ENCODE measurements at regions not wholly inside any gene's neighbourhood (a gene's known extent, or its start where the extent isn't known, plus 50 kb on each side); places are given as distances from the start of the nearest gene placed in this dataset.

DNA sequence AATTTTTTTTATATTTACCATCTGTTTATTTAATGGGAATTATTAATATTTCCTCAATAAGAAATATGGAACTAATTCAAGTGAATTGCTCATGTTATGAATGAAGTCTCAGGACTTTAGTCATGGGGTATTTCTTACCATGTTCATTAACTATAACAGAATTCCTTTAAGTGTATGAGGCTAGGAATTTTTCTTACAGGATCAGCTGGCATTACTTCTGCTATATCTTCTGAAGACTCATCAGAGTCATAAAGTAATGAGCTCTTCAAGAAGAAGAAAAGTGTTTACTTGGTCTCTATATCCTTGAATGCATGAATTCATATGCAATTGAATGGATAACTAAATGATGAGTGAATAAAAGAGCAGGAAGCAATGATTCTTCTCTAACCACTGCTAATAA, 486.8 kb upstream of the THBS1 start:
- DNase-seq: no peak

DNA sequence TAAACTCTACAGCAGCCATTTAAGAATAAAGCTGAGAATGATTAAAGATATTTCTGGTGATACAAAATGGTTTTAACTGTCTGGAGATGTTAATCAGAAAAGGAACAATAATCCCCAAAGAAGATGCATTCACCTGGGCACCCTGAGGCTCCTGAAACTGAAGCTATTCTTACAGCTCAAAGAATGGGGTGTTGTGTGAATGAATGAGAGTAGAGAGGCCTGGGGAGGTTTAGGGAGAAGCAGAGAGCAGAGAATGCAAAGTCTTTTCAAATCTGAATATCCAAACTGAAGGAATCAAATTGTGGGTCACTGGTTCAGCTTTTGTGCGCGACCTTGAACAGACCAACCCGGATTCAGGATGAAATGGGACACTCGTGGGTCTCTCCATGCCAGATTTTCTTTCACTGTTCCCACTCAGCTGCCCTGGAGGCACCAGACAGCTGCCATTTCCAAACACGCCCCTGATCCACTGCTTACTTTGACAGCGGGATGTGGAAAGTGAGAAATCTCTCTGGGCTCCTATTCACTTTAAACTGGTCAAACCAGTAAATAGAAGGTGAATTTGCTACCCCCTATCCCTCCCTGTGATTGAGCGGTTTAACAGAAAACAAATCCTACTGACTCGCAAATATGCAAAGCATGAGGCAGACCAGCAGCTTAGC, 485.5 kb upstream of the THBS1 start:
- no peak for DNase-seq

DNA sequence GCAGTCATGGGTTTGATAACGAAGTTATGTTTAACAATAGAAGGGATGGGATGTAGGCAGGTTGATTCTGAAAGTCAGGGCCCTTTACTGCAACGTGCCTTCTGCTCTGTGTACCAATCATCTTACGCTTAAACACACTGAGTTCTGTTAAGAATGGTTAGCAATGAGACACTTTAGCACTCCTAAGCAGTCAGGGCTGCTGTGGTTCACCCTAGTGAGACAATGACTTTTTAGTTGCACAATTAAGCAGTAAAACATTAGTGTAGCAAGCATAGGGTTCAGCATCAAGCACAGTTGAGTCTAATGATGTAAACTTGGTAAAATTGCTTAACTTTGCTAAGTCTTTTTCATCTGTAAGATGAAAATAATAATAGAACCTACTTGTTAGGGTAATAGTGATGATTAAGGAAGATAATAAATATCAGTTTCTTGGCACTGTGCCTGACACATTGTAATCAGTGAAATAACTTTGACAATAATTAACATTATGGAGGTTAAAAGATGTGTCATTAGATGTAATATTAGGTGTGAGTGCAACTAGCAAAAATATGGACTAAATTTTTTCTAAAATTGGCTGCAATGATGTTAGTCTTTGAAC, 484.2 kb upstream of the THBS1 start:
- DNase-seq: no peak

- DNase-seq: no peak
These were observed 481.4 kb upstream of the THBS1 start for GRCh38 chr15:39099524-39099923.

GRCh38 chr15:39100106-39100660, 480.7 kb upstream of the THBS1 start:
- no peak for DNase-seq

DNA sequence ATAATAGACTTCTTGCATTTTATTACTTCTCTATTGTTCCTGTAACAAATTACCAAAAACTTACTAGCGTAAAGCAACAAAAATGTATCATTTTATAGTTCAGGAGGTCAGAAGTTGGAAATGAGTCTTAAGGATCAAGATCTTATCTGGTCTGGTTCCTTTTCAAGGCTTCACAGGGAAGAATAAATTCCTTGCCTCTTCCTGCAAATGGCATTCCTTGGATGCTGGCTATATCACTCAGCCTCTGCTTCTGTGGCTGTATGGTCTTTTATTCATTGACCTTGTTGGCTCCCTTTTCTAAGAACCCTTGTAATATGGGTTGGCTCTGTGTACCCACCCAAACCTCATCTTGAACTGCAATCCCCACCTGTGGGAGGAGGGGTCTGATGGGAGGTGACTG, 478.4 kb upstream of the THBS1 start:
- no peak for DNase-seq

DNA sequence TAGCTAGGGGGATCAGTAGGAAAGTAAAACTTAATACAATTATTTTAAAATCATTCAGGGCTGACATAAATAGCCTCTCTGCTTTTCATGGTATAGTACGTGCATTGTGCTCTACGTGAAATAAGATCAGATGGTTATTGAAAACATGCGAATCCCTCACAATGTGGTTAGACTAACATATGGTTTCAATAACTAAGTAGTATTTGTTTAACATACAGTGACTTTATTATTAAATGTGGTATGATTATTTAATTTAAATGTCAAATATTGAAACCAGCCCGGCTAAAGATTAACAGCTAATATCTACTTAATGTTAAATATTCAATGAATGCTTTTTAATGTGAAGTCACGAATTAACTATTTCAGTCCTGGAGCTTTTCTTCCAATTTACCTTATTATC, 473.9 kb upstream of the THBS1 start:
- no peak for DNase-seq

GRCh38 chr15:39108021-39108420, 472.9 kb upstream of the THBS1 start:
- DNase-seq: no peak

DNA sequence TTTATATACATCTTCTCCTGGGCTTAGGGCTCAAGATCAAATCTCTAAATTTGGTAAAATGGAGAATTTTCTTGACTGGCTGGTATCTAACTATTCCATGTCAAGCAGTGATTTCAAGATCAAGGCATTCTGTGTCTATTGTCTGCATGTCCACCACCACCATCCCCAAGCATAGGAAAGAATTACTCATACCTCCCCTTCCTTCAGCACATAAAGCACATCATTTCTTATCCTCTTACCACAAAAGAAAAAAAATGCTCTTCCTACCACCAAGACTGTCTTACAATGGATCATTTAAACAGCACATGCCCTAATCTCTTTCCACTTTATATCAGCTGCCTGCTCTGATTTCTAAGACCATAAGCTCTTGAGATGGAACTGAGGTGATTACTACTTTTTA, 470.5 kb upstream of the THBS1 start:
- no peak for DNase-seq

GRCh38 chr15:39110746-39111145, 470.1 kb upstream of the THBS1 start:
- no peak for DNase-seq

DNA sequence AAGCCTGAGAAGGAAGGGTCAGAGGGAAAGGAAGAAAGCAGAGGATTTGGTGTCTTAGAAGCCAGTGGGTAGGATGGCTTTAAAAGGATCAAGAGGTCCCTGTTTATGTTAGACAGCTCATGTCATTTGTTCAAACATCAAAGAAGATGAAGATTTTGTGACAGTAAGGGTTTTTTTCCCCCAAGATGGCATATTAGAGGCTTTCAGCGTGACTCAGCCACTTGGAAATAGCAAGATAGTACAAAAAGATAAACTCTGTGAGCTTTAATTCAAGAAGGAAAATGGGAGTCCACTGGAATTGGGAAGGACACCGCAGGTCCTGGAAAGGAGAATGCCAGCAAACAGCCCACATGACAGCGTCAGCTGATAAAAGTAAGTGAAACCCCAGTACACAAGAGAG, 467.1 kb upstream of the THBS1 start:
- DNase-seq: no peak

DNA sequence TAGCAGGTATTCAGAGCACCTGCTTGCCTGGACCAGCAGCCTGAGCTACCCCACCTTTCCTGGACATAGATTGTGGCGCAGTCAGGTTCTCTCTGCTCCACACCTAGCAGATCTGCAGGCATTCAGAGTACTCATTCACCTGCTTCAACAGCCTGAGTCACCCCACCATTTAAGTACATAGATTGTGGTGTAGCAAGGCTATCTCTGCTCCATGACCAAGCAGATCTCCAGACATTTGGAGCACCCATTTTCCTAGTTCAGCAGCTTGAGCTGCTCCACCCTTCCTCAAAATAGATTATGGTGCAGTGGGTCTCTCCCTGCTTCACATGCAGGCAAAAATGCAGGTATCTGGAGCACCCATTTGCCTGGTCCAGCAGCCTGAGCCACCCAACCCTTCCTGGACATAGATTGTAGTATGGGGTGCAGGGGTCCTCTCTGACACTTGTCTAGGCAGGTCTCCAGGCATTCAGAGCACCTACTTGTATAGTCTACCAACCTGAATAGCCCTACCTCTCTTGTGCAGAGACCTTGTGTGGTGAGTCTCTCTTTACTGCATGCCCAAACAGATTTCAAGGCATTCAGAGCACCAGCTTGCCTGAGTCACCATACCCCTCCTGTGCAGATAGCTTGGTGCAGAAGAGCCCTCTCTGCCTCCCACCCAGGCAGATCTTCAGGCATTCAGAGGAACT, 466.0 kb upstream of the THBS1 start:
- DNase-seq: no peak

DNA sequence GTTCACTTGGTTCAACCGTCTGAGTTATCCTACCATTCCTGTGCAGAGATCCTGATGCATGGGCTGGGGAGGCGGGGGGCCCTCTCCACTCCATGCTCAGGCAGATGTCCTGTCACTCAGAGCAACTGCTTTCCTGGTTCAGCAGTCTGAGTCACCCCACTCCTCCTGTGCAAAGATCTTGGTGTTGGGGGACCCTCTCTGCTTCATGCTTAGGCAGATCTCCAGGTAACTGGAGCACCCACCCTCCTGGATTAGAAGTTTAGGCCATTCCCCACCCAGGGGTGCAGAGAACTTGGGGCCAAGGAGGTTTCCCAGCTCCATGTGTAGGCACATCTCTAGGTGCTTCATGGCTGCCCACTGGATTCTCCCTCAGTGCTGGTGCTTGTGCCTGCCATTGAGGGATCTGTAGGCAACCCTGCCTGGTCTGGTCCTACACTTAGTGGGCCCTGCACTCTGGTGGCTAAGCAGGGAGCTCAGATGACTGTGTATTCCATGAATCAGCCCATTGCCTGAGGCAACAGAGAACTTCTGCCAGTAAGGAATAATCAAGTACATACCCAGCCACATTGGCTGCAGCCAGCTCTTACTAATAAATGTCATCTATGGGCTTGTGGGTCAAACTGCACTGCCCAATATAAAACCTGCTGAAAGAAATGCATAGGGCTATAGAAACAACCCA, 465.4 kb upstream of the THBS1 start:
- DNase-seq: no peak

DNA sequence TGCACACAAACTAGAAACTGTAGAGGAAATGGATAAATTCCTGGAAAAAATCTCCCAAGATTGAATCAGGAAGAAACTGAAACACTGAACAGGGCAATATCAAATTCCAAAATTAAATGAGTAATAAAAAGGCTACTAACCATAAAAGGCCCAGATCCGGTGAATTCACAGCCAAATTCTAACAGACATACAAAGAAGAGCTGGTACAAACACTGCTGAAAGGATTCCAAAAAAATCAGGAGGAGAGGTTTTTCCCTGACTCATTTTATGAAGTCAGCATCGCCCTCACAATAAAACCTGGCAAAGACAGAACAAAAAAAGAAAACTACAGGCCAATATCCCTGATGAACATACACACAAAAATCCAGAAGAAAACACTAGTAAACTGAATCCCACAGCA, 462.4 kb upstream of the THBS1 start:
- no peak for DNase-seq

GRCh38 chr15:39124155-39124552, 456.7 kb upstream of the THBS1 start:
- no peak for DNase-seq

- DNase-seq: no peak
These were observed 456.2 kb upstream of the THBS1 start for GRCh38 chr15:39124553-39125171.

GRCh38 chr15:39125226-39125625, 455.7 kb upstream of the THBS1 start:
- DNase-seq: no peak

DNA sequence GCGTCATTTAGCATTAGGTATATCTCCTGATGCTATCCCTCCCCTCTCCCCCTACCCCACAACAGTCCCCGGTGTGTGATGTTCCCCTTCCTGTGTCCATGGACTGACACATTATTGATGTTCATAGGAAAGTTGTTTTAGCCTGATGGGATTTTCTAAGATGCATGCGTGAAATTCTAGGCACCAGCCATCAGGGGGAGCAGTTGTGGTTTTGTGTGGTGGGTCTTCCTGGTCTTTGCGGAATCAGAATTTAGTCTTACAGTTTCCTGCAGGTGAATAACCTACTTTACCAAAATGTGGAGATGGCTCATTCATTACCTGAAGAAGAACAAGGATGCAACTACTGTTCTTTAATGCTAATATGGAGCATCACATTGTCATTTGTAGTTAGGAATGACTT, 455.0 kb upstream of the THBS1 start:
- no peak for DNase-seq

DNA sequence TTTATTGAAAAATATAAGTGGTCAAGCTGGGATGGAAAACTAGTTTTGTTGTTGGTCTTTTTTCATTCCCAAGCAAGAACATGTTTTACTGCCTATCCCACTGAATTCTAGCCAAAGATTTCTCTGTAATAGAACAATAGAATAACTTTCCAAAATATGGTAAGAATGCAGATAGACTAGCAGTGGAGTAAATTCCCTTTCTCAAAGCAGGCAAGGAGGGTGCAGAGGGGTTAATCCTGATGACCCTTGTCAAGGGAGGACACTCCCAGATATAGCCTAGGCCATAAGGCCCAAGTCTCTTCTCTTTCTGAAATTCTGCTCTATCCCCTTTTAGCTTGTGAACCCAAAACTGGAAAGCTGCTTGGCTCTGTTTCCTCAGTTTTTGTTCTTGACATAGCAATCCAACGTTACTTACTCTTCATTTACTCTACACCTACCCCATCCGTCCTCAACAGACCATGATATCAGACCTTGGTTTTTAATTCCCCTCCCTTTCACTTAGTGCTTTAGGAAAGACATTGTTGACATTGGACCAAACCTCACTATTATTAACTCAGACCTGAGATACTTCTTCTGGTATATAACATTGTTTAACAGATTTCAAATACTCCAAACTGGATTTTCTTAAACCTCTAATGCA, 453.6 kb upstream of the THBS1 start:
- no peak for DNase-seq

DNA sequence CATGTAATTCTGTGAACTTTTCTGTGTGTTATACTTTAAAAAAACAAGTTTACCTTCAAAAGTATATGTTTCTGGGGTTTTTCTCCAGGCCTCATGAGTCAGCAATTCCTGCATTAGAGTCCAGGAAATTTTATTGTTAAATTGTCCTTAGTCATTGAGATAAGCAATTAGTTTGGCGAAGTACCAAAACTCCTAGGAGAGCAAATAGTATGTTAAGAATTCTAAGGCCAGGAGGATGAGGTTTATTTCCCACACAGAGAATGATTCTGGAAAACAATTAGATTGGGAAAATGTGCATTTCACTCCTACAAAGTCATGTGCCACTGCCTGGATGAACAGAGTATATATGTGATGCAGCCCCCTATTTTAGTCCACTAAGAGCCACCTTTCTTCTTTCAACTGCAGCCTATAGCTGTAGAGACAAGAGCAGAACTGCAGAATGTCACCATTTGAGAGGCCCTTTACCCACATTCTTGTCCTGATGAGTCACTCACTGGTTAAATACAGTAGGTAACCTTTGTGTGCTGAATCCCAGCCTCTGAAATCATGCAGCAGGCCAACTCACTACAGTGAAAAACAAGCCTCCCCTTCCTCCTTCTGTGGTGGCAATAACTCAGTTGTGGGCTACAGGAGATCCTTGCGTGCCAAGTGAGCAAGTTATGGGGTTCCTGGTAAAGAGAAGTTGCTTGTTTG, 452.8 kb upstream of the THBS1 start:
- no peak for DNase-seq

GRCh38 chr15:39128746-39129145, 452.1 kb upstream of the THBS1 start:
- no peak for DNase-seq
